Keratinocyte (primary cell): ENCODE measurements at regions not wholly inside any gene's neighbourhood (a gene's known extent, or its start where the extent isn't known, plus 50 kb on each side); places are given as distances from the start of the nearest gene placed in this dataset.

Experiments
- DNase-seq: peaks from one replicate; pipeline ENCODE4 v3.0.0-alpha.2; 2011; ENCODE audit warnings: low read depth, missing footprints, low spot score
- FAIRE-seq: peaks from 2 replicates; lab custom pipeline; 2011; peaks lifted over from hg19 to GRCh38; lab: Jason Lieb, UNC
- H2AFZ ChIP-seq: 2 replicates; pipeline ENCODE4 v1.6.0; 2012; ENCODE audit warnings: low read length, control low read depth, inconsistent platforms; ENCODE audit not compliant: control insufficient read depth
- H3K27ac ChIP-seq: 2 replicates; pipeline ENCODE4 v1.5.1; 2011; ENCODE audit warnings: low read length; ENCODE audit not compliant: control insufficient read depth, insufficient read depth
- H3K27me3 ChIP-seq: 3 replicates; pipeline ENCODE4 v1.6.0; 2011; ENCODE audit warnings: low read length; ENCODE audit not compliant: control insufficient read depth, insufficient read depth; ENCODE audit errors: extremely low read depth
- H3K36me3 ChIP-seq, 2 experiments: 2 replicates in 1 of 2; 3 replicates in 1 of 2; pipeline ENCODE4 v1.5.1; 2011; ENCODE audit warnings: low read length in 2 of 2, mild to moderate bottlenecking in 1 of 2; ENCODE audit not compliant: control insufficient read depth in 2 of 2, insufficient read depth in 2 of 2; ENCODE audit errors: extremely low read depth in 1 of 2
- H3K4me1 ChIP-seq: 3 replicates; pipeline ENCODE4 v1.5.1; 2011; ENCODE audit warnings: low read length; ENCODE audit not compliant: control insufficient read depth, insufficient read depth; ENCODE audit errors: extremely low read depth
- H3K4me2 ChIP-seq: 3 replicates; pipeline ENCODE4 v1.6.0; 2011; ENCODE audit warnings: low read depth, low read length; ENCODE audit not compliant: control insufficient read depth, insufficient read depth; ENCODE audit errors: extremely low read depth
- H3K4me3 ChIP-seq, 3 experiments: fragments of 200-600 bp in 1 of 3; sonication (generic) in 1 of 3; 2 replicates in 2 of 3; 3 replicates in 1 of 3; pipeline ENCODE4 v1.5.1; 2011 to 2016; ENCODE audit warnings: low read length in 3 of 3, mild to moderate bottlenecking in 3 of 3, control low read depth in 2 of 3, inconsistent platforms in 1 of 3, low read depth in 1 of 3, mixed read lengths in 1 of 3, mixed run types in 1 of 3, moderate library complexity in 1 of 3; ENCODE audit not compliant: control insufficient read depth in 2 of 3, insufficient read depth in 2 of 3; ENCODE audit errors: extremely low read depth in 1 of 3
- H3K79me2 ChIP-seq: 2 replicates; pipeline ENCODE4 v1.6.0; 2012; ENCODE audit warnings: low read length; ENCODE audit not compliant: control insufficient read depth, insufficient read depth
- H3K9ac ChIP-seq: 3 replicates; pipeline ENCODE4 v1.6.0; 2011; ENCODE audit warnings: low read length; ENCODE audit not compliant: control insufficient read depth, insufficient read depth; ENCODE audit errors: extremely low read depth
- H3K9me1 ChIP-seq: 3 replicates; pipeline ENCODE4 v1.6.0; 2011; ENCODE audit warnings: low read length; ENCODE audit not compliant: control insufficient read depth, insufficient read depth; ENCODE audit errors: extremely low read depth
- H3K9me3 ChIP-seq: 2 replicates; pipeline ENCODE4 v1.5.1; 2012; ENCODE audit warnings: low read depth, low read length; ENCODE audit not compliant: control insufficient read depth
- H4K20me1 ChIP-seq: 3 replicates; pipeline ENCODE4 v1.6.0; 2011; ENCODE audit warnings: low read length; ENCODE audit not compliant: control insufficient read depth, insufficient read depth; ENCODE audit errors: extremely low read depth
- CTCF ChIP-seq, 3 experiments: IDR thresholded peaks in 1 of 3; conservative IDR thresholded peaks in 1 of 3; optimal IDR thresholded peaks in 1 of 3; 2 replicates in 2 of 3; 3 replicates in 1 of 3; pipeline versions ENCODE3 to v1.5.1; 2011; ENCODE audit warnings: low read length in 3 of 3, mild to moderate bottlenecking in 3 of 3, moderate library complexity in 2 of 3, control low read depth in 1 of 3, inconsistent platforms in 1 of 3; ENCODE audit not compliant: insufficient read depth in 2 of 3; ENCODE audit errors: extremely low read depth in 1 of 3
- EZH2 ChIP-seq: IDR thresholded peaks from one replicate; pipeline ENCODE4 v1.6.1; 2012; ENCODE audit warnings: inconsistent platforms, mild to moderate bottlenecking, low read length, moderate library complexity
- dilution Hi-C: fragments of 300-500 bp; cut with MboI; formaldehyde crosslinking; loops from one replicate; pipeline ENCODE4 v1.7.0; 2020; ENCODE audit warnings: low sequenced_read_pairs; ENCODE audit not compliant: extremely low pct_ligation_motif_present

GRCh38 chr1:230537456-230537855 lies 104.8 kb upstream of the COG2 start:
- Histone ChIP-seq H2AFZ (no peak overlapping the region), H3K4me1 (peaks cover 12% of the 10 kb centered on the region), H3K4me2 (no peak overlapping the region), H4K20me1 (no peaks in the 10 kb centered on the region), H3K36me3 (no peaks in the 10 kb centered on the region), H3K27ac (no peak overlapping the region), H3K27me3 (peaks cover 46% of the 10 kb centered on the region), H3K4me3 (no peak overlapping the region), H3K9ac (no peak overlapping the region), H3K9me1 (no peaks in the 10 kb centered on the region), H3K79me2 (no peaks in the 10 kb centered on the region), H3K9me3 (peaks cover 5% of the 10 kb centered on the region)
- no peak for TF ChIP-seq EZH2
- TF ChIP-seq CTCF (optimal IDR thresholded peaks at IDR 0.05 in 1 of 3, IDR thresholded peaks at IDR 0.05 in 1 of 3, conservative IDR thresholded peaks at IDR 0.05 in 1 of 3; ENCODE audit: extremely low read depth in 1 of 3, insufficient read depth in 2 of 3, low read length in 3 of 3) = peak in 2 of 3 experiments; percentile 4 to 25
- FAIRE-seq (no peak), DNase-seq (no peak)
- dilution Hi-C loops = no loop called here

- H3K9ac ChIP-seq = no peak overlapping the region
- peaks cover 5% of the 10 kb centered on the region for H3K9me3 ChIP-seq
- H3K27me3 ChIP-seq = peaks cover 46% of the 10 kb centered on the region
- H3K27ac ChIP-seq = no peak overlapping the region
- FAIRE-seq = no peak
- H4K20me1 ChIP-seq = no peaks in the 10 kb centered on the region
- H3K36me3 ChIP-seq = no peaks in the 10 kb centered on the region
- no peak for DNase-seq
- H3K79me2 ChIP-seq = no peaks in the 10 kb centered on the region
- H3K4me3 ChIP-seq = no peak overlapping the region
- TF ChIP-seq EZH2 = no peak
- no peak for TF ChIP-seq CTCF (optimal IDR thresholded peaks at IDR 0.05 in 1 of 3, IDR thresholded peaks at IDR 0.05 in 1 of 3, conservative IDR thresholded peaks at IDR 0.05 in 1 of 3; ENCODE audit: extremely low read depth in 1 of 3, insufficient read depth in 2 of 3, low read length in 3 of 3)
- no peak overlapping the region for H3K4me2 ChIP-seq
- no peak overlapping the region for H2AFZ ChIP-seq
- no peaks in the 10 kb centered on the region for H3K9me1 ChIP-seq
- dilution Hi-C loops = no loop called here
- H3K4me1 ChIP-seq = peaks cover 4% of the 10 kb centered on the region
Measured at GRCh38 chr1:230536641-230537155, 105.6 kb upstream of the COG2 start.
